HUES64 (cell line): ENCODE measurements at regions not wholly inside any gene's neighbourhood (a gene's known extent, or its start where the extent isn't known, plus 50 kb on each side); places are given as distances from the start of the nearest gene placed in this dataset.

ENCODE experiments used
- H3K27ac ChIP-seq: 2 replicates; pipeline ENCODE4 v1.7.0; 2013; ENCODE audit warnings: low read depth, low read length, inconsistent platforms
- H3K27me3 ChIP-seq: 2 replicates; pipeline ENCODE4 v1.6.1; 2013; ENCODE audit warnings: mild to moderate bottlenecking, low read length; ENCODE audit not compliant: insufficient read depth
- H3K36me3 ChIP-seq: 2 replicates; pipeline ENCODE4 v1.6.1; 2013; ENCODE audit warnings: mild to moderate bottlenecking, low read length; ENCODE audit not compliant: insufficient read depth
- H3K4me1 ChIP-seq: 2 replicates; pipeline ENCODE4 v1.6.1; 2013; ENCODE audit warnings: mild to moderate bottlenecking, low read length, moderate library complexity; ENCODE audit not compliant: insufficient read depth
- H3K4me3 ChIP-seq: 2 replicates; pipeline ENCODE4 v1.5.1; 2013; ENCODE audit warnings: mild to moderate bottlenecking, low read length, moderate library complexity
- H3K9ac ChIP-seq: 2 replicates; pipeline ENCODE4 v1.6.1; 2013; ENCODE audit warnings: mild to moderate bottlenecking, low read depth, low read length
- H3K9me3 ChIP-seq: 2 replicates; pipeline ENCODE4 v1.6.1; 2013; ENCODE audit warnings: low read depth, low read length; ENCODE audit not compliant: insufficient read depth
- WGBS: fragments of 150-250, 120-280 bp; methylation state at CpG from one replicate; pipeline ENCODE4 v1.1.7; 2013; ENCODE audit warnings: missing lambda C conversion rate; 5-methylcytosine and 5-hydroxymethylcytosine counted together

GRCh38 chr14:42459171-42459685 is 852.6 kb downstream of the LRFN5 start:
- no peaks in the 10 kb centered on the region for H3K4me1 ChIP-seq
- H3K9ac ChIP-seq = no peak overlapping the region
- H3K4me3 ChIP-seq = no peak overlapping the region
- no peak overlapping the region for H3K27ac ChIP-seq
- 88% methylated on average over 3 of the region's 3 CpGs for WGBS
- no peaks in the 10 kb centered on the region for H3K36me3 ChIP-seq
- H3K9me3 ChIP-seq = 0 out of 2 replicates have a peak, but pooled peaks cover 4% of the 10 kb centered on the region
- H3K27me3 ChIP-seq = no peaks in the 10 kb centered on the region

GRCh38 chr14:42441615-42442014 is 834.9 kb downstream of the LRFN5 start:
- no peaks in the 10 kb centered on the region for H3K4me1 ChIP-seq
- H3K9me3 ChIP-seq = no peaks in the 10 kb centered on the region
- no peak overlapping the region for H3K9ac ChIP-seq
- 100% methylated on average over 1 of the region's 2 CpGs for WGBS
- H3K27me3 ChIP-seq = no peaks in the 10 kb centered on the region
- no peaks in the 10 kb centered on the region for H3K36me3 ChIP-seq
- H3K4me3 ChIP-seq = no peak overlapping the region
- H3K27ac ChIP-seq = no peak overlapping the region

- H3K9ac ChIP-seq = no peak overlapping the region
- no peak overlapping the region for H3K27ac ChIP-seq
- no peaks in the 10 kb centered on the region for H3K36me3 ChIP-seq
- 98% methylated on average over 4 of the region's 5 CpGs for WGBS
- H3K27me3 ChIP-seq = no peaks in the 10 kb centered on the region
- H3K9me3 ChIP-seq = 0 out of 2 replicates have a peak, but pooled peaks cover 2% of the 10 kb centered on the region
- no peak overlapping the region for H3K4me3 ChIP-seq
- H3K4me1 ChIP-seq = no peaks in the 10 kb centered on the region
Observed at GRCh38 chr14:42437809-42438208, 831.1 kb downstream of the LRFN5 start.

DNA sequence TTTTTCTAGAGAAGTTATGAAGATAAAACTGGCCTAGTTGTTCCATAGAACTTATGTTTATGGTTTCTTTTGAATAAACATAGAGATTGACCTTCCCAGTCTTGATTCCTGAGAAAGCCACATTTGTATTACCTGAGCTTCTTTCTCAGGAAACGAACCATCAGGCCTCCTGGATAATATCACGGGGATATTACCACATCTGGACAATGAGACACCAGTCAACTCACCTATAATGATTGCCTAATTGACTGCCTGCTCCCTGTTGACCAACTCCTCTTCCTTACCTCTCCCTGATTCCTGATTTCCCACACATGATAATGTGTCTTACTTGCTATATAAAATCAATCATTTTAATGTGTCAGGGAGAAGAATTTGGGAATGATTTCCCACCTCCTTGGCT is 822.7 kb downstream of the LRFN5 start:
- 92% methylated on average over 2 of the region's 2 CpGs for WGBS
- Histone ChIP-seq H3K9ac (no peak overlapping the region), H3K4me3 (no peak overlapping the region), H3K27ac (no peak overlapping the region), H3K36me3 (no peaks in the 10 kb centered on the region), H3K9me3 (no peaks in the 10 kb centered on the region), H3K4me1 (no peaks in the 10 kb centered on the region), H3K27me3 (no peaks in the 10 kb centered on the region)

DNA sequence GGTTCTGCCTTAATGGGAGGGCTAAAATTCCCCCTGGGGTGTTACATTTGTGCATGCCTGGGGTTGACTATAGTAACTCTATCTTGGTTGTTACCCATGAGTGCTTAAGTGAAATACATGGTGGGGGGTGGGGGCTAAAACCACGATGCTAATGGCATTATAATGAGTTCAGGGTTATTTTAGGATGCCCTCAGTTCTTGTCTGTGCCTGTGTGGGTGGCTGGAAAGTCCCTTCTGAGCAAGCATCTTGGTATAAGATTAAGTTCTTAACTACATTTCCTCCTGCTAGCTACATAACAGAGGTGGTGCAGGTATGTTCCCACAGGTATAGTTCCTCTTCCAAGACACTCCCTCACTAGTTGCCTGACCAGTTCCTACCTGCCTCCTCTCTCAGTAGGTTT is 822.3 kb downstream of the LRFN5 start:
- 50% methylated on average over 1 of the region's 1 CpG for WGBS
- H3K27ac ChIP-seq = no peak overlapping the region
- H3K4me3 ChIP-seq = no peak overlapping the region
- no peaks in the 10 kb centered on the region for H3K4me1 ChIP-seq
- no peak overlapping the region for H3K9ac ChIP-seq
- H3K36me3 ChIP-seq = no peaks in the 10 kb centered on the region
- no peaks in the 10 kb centered on the region for H3K9me3 ChIP-seq
- H3K27me3 ChIP-seq = no peaks in the 10 kb centered on the region

DNA sequence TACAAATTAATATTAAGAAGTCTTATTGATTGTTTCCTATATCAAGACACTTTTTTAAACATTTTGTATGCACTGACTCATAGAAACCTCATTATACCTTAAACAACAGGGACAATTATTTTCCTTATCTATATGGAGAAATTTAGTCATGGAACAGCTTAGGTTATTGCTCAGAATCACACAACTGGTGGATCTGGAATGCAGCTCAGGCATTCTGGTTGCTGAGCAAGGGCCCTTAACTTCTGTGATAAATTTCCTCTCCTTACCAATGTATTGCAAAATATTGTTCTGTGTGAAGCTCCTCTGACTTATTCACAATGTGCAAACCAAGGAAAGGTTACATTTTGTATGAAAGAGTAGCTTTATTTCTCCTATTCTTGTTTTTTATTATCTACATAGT is 817.8 kb downstream of the LRFN5 start:
- Histone ChIP-seq H3K27me3 (no peaks in the 10 kb centered on the region), H3K9ac (no peak overlapping the region), H3K4me1 (no peaks in the 10 kb centered on the region), H3K9me3 (no peaks in the 10 kb centered on the region), H3K36me3 (no peaks in the 10 kb centered on the region), H3K27ac (no peak overlapping the region), H3K4me3 (no peak overlapping the region)

DNA sequence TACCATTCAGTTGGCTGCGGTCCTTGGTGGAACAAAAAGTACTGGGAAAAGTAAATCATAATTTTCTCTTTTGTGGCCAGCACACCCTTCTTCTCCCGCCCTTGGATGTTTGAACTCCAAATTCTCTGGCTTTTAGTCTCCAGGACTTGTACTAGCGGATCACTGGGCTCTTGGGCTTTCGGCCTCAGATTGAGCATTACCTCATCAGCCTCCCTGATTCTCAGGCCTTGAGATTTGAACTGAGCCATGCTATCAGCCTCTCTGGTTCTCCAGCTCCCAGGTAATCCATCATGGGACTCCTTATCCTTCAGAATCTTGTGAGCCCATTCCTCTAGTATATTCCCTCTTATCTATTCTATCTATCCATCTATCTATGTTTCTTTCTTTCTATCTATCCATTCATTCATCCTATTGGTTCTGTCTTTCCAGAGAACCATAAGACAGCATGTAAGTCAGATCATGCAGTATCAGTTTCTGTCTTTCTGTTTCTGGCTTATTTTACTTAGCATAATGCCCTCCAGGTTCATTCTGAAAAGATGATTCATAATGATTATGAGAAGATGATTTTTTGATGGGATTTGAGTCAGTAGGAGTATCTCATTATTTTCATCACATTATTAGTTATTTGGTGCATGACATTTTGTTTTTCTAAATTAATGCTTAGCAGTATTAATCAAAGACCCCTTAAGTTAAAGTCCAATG is 814.9 kb downstream of the LRFN5 start:
- H3K9me3 ChIP-seq = no peaks in the 10 kb centered on the region
- no peaks in the 10 kb centered on the region for H3K4me1 ChIP-seq
- H3K4me3 ChIP-seq = no peak overlapping the region
- H3K27ac ChIP-seq = no peak overlapping the region
- H3K27me3 ChIP-seq = no peaks in the 10 kb centered on the region
- 91% methylated on average over 4 of the region's 4 CpGs for WGBS
- no peaks in the 10 kb centered on the region for H3K36me3 ChIP-seq
- no peak overlapping the region for H3K9ac ChIP-seq

- no peak overlapping the region for H3K4me3 ChIP-seq
- no peaks in the 10 kb centered on the region for H3K36me3 ChIP-seq
- no peaks in the 10 kb centered on the region for H3K4me1 ChIP-seq
- H3K9me3 ChIP-seq = no peaks in the 10 kb centered on the region
- no peak overlapping the region for H3K9ac ChIP-seq
- no peak overlapping the region for H3K27ac ChIP-seq
- WGBS = no CpG with 5 or more reads among the region's 1 CpG
- H3K27me3 ChIP-seq = no peaks in the 10 kb centered on the region
Observed at GRCh38 chr14:42420071-42420470, 813.4 kb downstream of the LRFN5 start.

- WGBS = no CpG with 5 or more reads among the region's 1 CpG
- H3K9me3 ChIP-seq = no peaks in the 10 kb centered on the region
- no peaks in the 10 kb centered on the region for H3K27me3 ChIP-seq
- H3K4me1 ChIP-seq = no peaks in the 10 kb centered on the region
- H3K9ac ChIP-seq = no peak overlapping the region
- no peak overlapping the region for H3K27ac ChIP-seq
- H3K36me3 ChIP-seq = no peaks in the 10 kb centered on the region
- H3K4me3 ChIP-seq = no peak overlapping the region
Observed at GRCh38 chr14:42407153-42407552, 800.5 kb downstream of the LRFN5 start.

DNA sequence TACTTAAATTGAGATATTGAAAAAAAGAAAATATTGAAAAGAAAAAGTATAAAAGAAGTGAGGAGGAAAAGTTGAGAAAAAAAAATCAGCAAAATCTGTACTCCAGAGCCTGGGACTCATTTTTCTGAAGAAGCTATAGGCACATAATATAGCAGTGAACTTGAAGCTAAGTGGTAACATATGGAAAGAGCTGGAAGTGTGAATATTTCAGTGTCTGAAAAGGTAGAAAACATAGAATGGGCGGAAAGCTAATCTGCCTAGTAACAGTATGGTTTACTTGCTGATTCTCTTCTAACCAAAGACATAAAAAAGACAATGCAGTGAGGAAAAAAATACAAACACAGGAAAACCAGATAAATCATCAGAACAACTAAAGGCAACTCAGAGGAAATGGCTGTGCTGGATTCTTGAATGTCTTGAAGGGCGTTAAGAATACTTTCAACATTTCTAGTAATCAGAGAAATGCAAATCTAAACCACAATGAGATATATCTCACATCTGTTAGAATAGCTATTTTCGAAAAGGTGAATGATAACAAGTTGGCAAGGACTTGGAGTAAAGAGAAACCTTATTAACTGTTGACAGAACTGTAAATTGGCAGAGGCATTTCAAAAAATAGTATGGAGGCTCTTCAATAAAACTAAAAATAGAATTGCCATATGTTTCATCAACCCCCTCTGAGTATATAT is 784.6 kb downstream of the LRFN5 start:
- no peaks in the 10 kb centered on the region for H3K36me3 ChIP-seq
- no peak overlapping the region for H3K27ac ChIP-seq
- H3K27me3 ChIP-seq = no peaks in the 10 kb centered on the region
- WGBS = 96% methylated on average over 3 of the region's 3 CpGs
- no peaks in the 10 kb centered on the region for H3K9me3 ChIP-seq
- no peak overlapping the region for H3K4me3 ChIP-seq
- H3K4me1 ChIP-seq = no peaks in the 10 kb centered on the region
- H3K9ac ChIP-seq = no peak overlapping the region

DNA sequence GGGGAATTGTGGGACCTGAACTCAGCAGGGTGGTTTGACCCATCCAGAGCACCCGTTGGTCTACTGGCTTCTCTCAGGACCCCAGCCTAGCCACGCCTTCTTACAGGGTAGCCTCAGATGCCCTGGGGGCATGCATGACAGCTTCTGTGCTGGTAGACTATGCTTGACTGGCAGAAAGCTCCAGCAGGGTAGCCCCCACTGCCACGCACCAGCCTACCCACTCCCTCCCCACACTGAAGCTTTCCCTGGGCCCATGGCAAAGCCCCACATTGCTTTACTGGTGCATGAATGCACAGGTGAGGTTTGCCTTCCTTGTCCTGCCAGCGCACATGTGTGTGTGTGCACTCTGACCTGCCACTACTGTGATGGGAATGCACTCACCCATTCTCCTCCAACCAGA is 772.2 kb downstream of the LRFN5 start:
- Histone ChIP-seq H3K9me3 (no peaks in the 10 kb centered on the region), H3K27ac (no peak overlapping the region), H3K9ac (no peak overlapping the region), H3K4me3 (no peak overlapping the region), H3K27me3 (no peaks in the 10 kb centered on the region), H3K4me1 (no peaks in the 10 kb centered on the region), H3K36me3 (no peaks in the 10 kb centered on the region)
- 88% methylated on average over 4 of the region's 4 CpGs for WGBS
